COLO668 (cell line): ENCODE measurements at regions not wholly inside any gene's neighbourhood (a gene's known extent, or its start where the extent isn't known, plus 50 kb on each side); places are given as distances from the start of the nearest gene placed in this dataset.
A peak's percentile ranks its signal among the peaks of the same experiment; 100 is the strongest.
"Not testable (repeated sequence)": the region's sequence is repeated elsewhere in the genome, so short reads cannot be mapped to it uniquely, and the experiment has no call there.

Source experiments
- DNase-seq: peaks from one replicate; lab custom pipeline; 2025; ENCODE audit not compliant: unreplicated experiment; lab: John Stamatoyannopoulos, UW

DNA sequence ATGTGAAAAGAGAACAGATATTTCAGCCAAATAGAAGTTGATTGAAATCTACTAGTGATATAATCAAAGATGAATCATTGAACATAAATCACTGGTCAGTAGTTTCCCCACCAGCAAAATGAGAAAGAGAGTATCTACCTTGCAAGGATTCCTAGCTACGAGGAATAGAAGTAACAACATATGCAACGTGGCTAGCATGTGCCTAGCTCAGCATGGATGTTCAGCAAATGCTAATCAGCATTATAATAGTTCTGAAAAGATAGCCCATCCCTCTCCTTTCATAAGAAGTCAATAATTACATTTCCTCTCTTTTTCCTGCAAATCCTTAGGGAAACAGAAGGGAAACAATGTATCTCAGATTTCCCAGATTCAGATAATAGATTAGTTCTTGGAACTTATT lies 417.2 kb downstream of the SATB2 start:
- no peak for DNase-seq

DNA sequence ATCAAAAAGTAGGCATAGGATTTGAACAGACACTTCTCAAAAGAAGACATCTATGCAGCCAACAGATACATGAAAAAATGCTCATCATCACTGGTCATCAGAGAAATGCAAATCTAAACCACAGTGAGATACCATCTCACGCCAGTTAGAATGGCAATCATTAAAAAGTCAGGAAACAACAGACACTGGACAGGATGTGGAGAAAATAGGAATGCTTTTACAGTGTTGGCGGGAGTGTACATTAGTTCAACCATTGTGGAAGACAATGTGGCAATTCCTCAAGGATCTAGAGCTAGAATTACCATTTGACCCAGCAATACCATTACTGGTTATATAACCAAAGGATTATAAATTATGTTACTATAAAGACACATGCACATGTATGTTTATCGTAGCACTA lies 424.0 kb downstream of the SATB2 start:
- not testable (repeated sequence) for DNase-seq

DNA sequence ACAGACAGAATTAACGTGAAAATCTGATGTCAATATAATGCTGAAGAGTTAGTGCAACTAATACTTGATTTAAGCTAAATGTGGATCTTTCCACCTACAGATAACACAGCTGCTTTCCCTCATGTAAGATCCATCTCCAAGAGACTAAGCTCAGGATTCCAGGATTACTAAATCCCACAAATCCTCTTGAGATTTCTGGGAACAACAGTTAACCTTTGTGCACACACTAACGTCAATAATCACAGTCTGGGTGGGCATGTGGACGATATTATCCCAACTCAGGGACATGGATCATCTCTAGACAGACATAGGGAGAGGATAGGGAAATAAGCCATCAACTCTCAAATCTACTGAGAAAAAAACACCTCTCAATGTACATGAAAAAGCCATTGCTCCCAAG lies 432.6 kb downstream of the SATB2 start:
- DNase-seq = no peak

DNA sequence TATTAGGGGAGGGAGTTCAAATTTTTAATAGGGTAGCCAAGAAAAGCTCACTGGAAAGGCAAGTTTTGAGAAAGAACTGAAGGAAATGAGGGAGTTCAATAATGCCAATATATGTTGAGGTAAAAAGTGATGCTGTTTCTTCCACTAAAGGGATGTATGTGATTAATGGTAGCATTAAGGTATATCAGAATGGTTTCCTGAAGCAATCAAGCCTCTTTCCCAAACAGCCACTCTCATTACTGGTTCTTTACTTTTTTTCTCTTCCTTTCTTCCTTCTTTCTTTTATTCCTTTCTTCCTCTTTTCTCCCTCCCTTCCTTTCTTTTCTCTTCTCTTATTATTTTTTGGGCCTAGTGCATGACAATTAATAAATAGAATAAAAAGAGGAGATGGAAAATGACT lies 433.5 kb downstream of the SATB2 start:
- DNase-seq = no peak

DNA sequence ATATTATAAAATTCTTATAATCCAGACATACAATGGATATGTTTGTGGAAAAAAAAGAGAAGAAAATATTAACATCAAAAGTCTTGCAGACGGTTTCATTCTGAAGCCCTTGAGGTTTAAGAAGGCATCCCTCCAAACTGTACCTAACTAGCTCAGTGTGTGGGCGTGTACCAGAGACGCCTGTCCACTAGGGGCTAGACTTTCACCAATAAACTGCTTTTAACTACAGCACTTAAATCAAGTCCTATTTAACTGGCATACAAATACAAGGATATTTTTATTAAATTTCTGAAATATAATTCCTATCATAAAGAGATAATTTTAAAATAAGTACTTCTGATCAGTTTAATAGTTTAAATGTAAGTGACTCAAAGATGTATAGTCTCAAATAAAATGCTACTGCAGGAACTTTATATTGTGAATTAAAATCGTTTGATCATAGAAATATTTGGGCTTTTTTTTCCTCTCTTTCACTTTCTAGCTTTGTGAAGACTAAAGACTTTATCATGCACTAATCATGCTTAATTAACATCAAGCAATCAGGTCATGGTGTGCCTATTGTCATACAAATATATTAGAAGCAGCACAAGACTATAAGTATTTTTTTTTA lies 437.7 kb downstream of the SATB2 start:
- DNase-seq = peak; percentile 21

DNA sequence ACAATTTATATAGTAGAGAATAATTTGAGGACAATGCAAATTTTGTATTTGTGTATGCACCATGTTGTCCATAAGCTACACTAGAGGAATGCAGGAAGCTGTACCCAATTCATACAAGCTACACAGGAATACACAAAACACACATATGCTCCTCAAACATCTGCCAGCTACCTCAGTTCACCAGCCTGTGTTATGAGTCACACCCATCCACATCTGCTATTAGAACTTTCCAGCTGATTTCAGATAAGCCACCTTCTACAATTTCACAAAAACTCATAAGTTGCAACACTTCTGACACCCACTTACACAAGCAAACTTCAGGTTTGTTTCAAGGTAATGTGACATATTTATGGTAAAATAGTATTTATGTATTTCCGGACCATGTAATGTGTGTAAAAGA lies 438.9 kb downstream of the SATB2 start:
- DNase-seq = no peak

DNA sequence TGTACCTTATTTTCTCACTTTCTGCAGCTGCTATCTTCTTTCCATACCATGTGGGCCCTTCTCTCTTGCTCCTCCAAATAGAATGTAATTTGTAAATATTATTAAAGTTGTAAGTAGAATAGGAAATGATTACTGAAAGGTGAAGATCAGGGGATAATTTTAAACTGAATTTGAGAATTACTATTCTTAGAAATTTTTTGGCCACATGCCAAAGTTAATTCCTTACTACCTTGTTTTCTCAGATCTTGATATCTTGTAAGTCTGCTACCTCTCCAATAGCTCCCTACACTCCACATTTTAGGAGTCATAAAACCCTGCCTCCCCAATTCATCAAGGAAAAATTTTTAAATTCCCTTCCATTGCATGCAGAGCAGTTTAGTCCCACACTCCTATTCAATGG lies 442.7 kb downstream of the SATB2 start:
- no peak for DNase-seq

DNA sequence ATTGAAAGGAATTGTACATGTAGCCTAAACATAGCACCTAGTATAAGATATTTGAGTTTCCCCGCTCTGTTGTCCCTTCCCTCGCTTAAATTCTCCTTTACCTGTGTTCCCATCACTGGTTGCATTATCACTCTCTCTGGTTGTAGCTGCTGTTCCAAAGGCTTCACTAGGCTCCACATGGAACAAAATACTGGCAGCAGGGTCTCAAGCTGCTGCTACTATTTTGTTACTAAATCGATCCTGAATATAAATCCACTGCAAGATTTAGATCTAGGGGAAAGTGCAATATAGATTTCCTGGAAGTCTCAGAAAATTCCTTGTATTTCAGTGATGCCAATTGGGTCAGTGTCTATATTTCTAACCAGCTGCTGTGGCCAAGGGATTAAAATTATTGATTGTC lies 443.5 kb downstream of the SATB2 start:
- no peak for DNase-seq

DNA sequence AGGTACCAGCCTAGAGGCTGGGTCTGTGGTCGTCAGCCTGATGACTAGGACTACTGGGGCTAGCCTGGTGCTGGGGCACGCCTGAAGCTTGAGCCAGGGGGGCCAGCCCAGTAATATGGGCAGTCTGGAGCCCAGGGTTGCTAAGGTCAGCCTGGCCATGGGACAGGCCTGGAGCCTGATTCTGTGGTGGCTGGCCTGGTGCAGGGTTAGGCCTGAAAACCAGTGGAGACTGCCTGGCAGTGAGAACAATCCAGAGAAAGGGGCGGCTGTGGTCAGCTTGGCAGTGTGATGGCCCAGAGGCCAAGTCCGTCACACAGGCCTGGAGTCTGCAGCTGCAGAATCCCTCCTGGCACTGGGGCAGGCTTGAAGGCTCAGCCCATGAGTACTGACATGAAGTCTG lies 445.8 kb downstream of the SATB2 start:
- no peak for DNase-seq

DNA sequence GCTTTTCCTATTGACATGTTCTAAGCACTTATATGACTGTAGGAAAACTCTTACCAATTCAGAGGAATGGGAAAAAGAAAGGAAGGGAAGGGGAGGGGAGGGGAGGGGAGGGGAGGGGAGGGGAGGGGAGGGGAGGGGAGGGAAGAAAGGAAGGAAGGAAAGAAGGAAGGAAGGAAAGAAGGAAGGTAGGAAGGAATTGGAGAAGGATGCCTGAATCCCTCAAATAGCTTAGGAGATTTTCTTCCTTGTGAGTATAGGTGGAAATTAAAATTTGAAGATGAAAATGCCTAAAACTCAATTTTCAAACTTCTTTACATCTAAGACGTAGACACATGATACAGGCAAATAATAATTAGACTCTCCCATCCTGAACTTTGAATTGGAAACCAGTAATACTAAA lies 463.1 kb downstream of the SATB2 start:
- DNase-seq = no peak

DNA sequence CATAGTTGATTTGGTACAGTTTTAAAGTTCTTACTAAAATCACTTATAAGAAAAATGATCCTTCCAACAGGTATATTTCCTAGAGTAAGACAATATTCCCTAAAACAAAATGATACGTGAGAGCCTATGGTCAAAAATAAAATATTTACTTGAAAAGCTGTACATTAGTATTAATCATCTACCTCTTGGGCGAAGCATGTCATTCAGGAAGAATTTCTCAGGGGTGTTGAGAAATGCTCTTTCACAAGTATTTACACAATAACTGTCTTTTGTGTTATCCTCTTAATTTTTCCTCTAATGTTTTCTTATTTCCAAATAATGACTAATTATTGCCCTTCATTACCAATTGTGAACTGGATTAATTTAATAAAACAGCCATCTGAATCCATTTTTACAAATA lies 466.3 kb downstream of the SATB2 start:
- DNase-seq = no peak

DNA sequence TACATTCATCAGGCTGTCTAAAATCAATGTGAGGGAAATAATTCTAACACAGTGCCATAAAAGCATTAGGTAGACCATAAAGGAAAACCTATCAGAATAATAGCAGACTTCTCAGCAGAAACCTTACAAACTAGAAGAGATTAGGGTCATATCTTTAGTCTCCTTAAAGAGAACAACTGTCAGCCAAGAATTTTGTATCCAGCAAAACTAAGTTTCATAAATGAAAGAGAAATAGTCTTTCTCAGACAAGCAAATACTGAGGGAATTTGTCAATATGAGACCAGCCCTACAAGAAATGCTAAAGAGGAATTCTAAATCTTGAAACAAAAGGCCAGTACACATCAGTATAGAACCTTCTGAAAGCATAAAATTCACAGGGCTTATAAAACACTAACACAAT lies 482.0 kb downstream of the SATB2 start:
- DNase-seq = no peak

DNA sequence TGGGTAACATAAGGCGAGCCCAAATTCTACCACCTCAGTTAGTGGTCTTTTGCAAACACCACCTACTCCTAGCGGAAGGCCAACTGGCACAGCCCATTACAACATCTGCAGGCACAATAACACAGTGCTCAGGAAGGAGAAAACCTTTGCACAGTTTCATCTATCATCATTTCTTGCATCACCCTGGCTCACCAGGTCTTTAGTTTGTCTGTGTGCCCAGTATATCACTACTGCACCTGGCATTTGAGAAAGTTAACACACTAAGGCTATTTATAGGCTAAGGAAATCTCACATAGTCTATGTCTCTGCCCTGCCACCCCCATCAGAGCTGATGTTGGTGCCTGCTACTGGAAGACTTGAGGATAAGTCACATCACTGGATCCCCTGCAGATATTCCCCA lies 484.0 kb downstream of the SATB2 start:
- no peak for DNase-seq

DNA sequence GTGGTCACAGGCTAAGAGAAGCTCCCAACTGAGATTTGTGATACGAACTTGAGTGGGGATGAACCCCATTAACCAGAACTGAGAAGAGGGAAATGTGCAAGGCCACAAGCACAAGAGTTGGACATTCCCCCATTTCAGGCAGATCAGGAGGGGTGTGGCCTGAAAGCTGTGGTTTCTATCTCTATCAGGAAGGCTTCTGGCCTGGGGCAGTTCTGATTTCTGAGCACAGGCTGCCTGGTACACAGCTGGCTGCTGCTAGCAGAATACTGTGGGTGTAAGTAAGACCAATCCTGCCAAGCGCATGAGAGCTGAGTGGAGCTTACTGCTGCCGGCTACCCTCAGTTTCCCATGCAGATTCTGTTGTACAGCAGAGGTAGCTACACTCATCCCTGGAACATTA lies 484.6 kb downstream of the SATB2 start:
- DNase-seq = no peak

DNA sequence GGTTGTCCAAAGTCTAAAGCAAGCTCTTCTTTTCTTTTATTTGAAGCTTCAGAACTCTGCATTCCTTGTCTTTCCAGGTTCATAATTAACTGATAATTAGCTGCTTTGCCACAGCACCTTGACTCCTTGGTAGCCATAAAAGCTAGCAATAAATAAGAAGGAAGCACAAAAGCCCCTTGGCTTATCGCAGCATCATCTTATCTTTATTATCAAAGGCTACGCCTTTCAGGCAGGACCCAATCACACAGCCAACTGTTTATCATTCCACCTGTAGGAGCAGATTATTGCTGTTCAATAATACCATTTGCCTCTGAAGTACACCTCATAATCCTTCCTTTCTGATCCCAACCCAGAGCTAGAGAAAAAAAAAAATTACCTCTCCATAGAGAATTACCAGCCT lies 489.2 kb downstream of the SATB2 start:
- DNase-seq = no peak

DNA sequence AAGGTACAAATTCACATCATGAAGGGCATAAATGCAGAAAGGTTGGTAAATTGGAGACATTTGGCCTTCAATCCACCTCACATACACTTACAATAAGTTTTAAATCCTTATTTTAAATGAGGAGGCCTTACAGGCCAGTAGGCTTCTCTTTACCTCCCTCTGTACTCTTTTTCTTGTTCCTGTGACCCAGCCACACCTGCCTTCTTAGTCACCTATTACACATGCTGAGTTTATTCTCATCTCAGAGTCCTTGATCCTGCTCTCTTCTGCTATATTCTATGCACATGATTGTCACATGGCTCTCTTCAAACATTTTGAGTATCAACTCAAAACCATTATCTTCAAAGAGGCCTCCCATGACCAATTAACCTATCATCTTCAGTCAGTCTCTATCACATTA lies 491.5 kb downstream of the SATB2 start:
- DNase-seq = no peak

DNA sequence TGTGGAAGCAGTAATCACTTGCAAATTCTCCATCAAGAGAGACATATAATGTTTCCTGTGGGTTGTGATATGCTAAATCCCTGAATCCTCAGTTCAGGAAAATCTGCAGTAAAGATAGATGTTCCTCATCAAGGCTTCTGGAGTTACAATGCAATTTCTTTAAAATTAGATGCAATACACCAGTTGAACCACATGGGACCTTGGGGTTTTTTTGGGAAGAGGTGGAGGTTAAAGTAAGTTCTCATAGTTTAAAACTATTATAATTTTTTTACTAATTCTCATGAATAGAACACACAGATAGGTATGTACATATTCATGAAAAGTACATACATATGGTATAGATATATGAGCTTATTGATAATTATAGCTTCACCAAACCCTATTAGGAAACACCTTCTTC lies 496.2 kb downstream of the SATB2 start:
- DNase-seq = no peak

DNA sequence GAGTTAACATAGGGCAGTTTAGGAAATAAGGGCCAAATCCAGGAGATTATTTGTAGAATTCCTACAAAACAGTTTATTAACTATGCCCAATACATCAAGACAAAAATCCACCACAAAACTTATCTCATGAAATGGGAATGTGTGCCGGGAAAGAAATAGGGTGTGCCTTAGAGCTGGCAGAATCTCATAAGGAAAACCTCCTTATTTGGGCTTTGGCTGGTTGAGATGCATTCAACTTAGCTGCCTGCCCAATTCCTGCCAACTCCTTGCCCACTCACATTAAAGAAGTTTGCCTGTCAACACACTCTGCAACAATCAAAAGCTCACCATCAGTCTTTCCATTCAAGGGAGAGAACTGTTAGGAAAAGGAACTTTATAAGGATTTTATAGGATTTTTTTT lies 500.6 kb downstream of the SATB2 start:
- DNase-seq = no peak

DNA sequence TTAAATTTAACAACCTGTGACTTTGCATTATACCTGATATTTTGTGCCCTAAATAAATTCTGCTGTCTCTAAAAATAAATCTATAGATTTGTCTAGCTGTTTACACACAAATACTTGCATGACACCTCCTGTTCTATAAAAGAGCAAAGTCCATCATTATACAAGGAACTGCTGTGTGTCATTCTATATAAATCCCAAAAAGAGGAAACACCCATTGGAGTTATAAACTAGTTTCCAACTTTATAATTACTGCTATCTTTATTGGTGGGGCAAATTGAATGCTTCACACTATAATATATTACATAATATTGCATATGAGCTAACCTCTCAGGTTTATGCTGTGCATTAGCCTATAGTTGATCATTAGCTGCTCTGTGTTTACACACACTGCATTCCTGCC lies 504.4 kb downstream of the SATB2 start:
- DNase-seq = no peak

DNA sequence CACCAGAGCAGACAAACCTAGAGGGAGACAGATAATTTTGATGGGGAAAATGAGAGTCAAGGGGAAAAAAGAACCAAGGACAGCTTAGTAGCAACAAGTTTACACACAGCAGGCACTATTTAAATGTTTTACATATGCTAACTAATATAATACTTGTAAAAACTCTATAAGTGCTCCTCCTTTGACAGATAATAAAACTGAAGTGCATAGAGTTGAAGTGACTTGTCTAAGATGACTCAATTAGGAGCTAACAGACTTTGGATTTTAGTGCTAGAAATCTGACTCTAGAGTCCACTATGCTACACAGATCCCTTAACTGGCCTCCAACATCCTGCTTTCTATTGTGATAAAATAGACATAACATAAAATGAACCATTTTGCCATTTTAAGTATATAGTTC lies 506.9 kb downstream of the SATB2 start:
- DNase-seq = no peak

DNA sequence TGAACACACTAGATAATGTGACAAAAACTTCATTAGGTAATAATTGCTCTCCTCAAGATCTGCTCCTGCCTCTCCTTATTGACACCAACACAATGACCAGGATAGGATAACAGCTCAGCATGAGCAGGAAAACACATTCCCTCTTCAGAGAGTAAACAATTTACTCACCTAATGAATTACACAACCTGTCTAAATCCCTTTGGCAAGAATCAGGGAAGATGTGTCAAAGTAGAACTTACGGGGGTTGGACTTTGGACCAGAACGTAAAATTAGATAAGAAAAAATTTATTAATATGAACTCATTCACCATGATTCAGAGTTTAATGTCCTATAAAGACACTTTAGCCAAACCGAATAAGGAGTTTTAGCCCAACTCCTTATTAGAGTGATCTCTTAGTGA lies 512.2 kb downstream of the SATB2 start:
- DNase-seq = no peak

DNA sequence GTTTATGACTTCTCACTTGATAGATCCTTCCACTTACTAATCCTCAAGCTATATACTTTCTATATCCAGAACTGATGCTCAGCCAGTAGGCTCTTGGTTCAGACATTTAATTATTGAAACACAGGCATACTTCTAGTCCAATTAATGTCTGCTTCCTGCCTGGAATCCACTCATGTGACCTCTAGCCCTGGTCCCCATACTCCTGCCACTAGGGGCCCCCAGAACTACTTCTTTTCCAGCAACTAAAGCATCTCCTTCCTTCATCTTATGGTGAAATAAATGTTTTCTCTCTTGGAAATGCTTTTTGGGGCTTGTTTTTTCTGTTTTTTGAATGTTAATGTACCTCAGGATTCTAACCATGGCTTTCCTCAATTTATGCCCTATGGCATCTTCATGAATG lies 527.6 kb downstream of the SATB2 start:
- no peak for DNase-seq

DNA sequence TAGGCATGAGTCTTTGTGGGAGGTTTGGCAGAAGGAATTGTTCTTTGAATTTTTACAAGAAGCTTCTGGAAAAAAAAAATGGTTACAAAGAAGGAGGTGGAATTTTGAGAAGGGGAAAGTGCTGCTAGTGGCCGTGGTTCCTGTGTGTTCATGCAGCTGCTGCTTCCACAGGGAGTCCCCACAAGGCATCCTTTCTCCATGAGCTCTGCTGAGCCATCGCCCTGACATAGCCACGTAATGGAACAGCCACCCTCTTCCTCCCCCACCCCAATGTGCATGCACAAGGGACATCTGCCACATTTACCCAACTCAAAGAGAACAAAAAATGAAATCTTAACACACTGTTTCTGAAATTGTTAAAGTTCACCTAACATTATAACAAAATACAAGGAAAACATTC lies 529.7 kb downstream of the SATB2 start:
- DNase-seq = no peak
